Fibroblast of pulmonary artery (primary cell): ENCODE measurements at regions not wholly inside any gene's neighbourhood (a gene's known extent, or its start where the extent isn't known, plus 50 kb on each side); places are given as distances from the start of the nearest gene placed in this dataset.

Experiments
- DNase-seq: peaks from one replicate; pipeline ENCODE4 v3.0.0-alpha.2; 2010; ENCODE audit warnings: low read depth
- H3K4me3 ChIP-seq: replicated peaks from 2 replicates; pipeline ENCODE4 v1.5.1; 2011; ENCODE audit warnings: low read depth, mild to moderate bottlenecking, control low read depth, low read length, moderate library complexity
- TF ChIP-seq, protein P1 (sequence below): IDR thresholded peaks from 2 replicates; pipeline ENCODE4 v1.5.1; 2011; ENCODE audit warnings: mild to moderate bottlenecking, control low read depth, low read length, inconsistent platforms; ENCODE audit errors: missing control alignments

DNA sequence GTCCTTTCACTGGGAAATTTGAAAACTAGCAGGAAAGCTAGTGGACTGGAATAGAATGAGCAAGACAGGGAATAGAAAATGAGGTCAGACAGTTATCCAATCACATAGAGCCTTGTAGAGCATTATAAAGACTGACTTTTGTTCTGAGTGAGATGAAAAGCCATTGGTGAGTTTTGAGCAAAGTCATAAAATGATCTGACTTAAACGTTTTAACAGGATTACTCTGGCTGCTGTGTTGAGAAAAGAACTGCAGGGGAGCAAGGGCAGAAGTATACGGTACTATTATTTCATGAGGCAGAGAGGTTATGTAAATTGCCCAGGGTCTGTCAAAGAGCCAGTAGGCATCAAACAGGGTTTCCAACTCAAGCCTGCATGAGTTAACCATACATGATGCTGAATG, 393.4 kb downstream of the TFEC start:
- TF ChIP-seq, protein P1, sequence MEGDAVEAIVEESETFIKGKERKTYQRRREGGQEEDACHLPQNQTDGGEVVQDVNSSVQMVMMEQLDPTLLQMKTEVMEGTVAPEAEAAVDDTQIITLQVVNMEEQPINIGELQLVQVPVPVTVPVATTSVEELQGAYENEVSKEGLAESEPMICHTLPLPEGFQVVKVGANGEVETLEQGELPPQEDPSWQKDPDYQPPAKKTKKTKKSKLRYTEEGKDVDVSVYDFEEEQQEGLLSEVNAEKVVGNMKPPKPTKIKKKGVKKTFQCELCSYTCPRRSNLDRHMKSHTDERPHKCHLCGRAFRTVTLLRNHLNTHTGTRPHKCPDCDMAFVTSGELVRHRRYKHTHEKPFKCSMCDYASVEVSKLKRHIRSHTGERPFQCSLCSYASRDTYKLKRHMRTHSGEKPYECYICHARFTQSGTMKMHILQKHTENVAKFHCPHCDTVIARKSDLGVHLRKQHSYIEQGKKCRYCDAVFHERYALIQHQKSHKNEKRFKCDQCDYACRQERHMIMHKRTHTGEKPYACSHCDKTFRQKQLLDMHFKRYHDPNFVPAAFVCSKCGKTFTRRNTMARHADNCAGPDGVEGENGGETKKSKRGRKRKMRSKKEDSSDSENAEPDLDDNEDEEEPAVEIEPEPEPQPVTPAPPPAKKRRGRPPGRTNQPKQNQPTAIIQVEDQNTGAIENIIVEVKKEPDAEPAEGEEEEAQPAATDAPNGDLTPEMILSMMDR, result no peak

GRCh38 chr7:115635876-115636275, 394.7 kb downstream of the TFEC start:
- no peak for DNase-seq
- H3K4me3 ChIP-seq, result no peak overlapping the region
- TF ChIP-seq, protein P1, result no peak

More for the DNA sequence above, 393.4 kb downstream of the TFEC start:
- H3K4me3 ChIP-seq, result no peak overlapping the region
- DNase-seq, result no peak

- DNase-seq, result peak; percentile 3
- TF ChIP-seq, protein P1, result no peak
- H3K4me3 ChIP-seq, result no peak overlapping the region
Measured at GRCh38 chr7:115635376-115635775, 395.2 kb downstream of the TFEC start.

DNA sequence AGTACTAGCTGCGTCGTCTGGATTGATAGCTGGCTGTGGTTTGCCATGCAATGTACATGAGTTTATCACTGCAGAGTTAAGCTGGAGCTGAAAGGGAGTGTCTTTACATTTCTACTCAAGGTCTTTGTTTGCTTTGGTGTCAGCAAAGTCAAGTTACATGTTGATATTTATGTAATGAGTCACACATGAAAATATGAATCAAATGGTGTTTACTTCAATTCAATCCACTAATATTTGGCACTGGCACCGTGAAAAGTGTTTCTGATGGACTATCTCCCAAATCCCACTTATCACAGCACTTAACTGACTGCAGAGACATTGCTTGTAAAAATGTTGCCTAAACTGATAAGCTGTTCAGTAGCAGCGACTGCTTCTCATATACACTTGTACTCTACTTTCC, 395.9 kb downstream of the TFEC start:
- H3K4me3 ChIP-seq, result no peak overlapping the region
- DNase-seq, result peak; percentile 3
- TF ChIP-seq, protein P1, result no peak

- no peak overlapping the region for H3K4me3 ChIP-seq
- no peak for DNase-seq
- TF ChIP-seq, protein P1, result no peak
Measured at GRCh38 chr7:115632636-115633035, 397.9 kb downstream of the TFEC start.

- peak; percentile 47 for DNase-seq
- no peak overlapping the region for H3K4me3 ChIP-seq
- TF ChIP-seq, protein P1, result no peak
Measured at GRCh38 chr7:115631782-115632181, 398.8 kb downstream of the TFEC start.

- TF ChIP-seq, protein P1, result no peak
- no peak for DNase-seq
- H3K4me3 ChIP-seq, result no peak overlapping the region
Measured at GRCh38 chr7:115630049-115630448, 400.5 kb downstream of the TFEC start.
